ENCODE measurements at regions not wholly inside any gene's neighbourhood (a gene's known extent, or its start where the extent isn't known, plus 50 kb on each side); places are given as distances from the start of the nearest gene placed in this dataset.

DNA sequence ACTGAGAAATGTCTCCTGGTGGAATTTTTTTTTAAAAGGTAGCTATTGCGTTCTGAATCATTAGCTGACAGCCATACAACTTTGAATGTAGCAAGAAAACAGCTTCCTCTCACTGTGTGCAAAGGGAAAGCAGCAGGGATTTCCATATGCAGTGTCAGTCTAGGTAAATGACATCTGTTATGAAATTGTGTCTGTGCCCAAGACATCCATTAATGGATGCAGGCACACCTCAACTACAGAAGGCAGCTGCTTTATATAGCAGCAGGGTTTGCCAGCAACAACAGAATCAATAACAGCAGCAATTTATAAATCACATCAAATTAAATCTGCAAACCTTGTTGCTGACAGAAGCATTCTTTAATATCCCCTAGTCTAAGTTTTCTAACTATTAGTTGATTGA, 745.3 kb upstream of the RAG2 start:
- in situ Hi-C loops (cut with HindIII; ENCODE audit: extremely low pct_ligation_motif_present, low pct_unique_long_range_greater_than_20kb) (no loop called here), intact Hi-C loops (cut with micrococcal nuclease; ENCODE audit: unreplicated experiment) (no loop called here)
- Histone ChIP-seq H3K4me3 (replicated peaks in 1 of 3; ENCODE audit: insufficient read depth in 1 of 3, low read depth in 2 of 3, low read length in 3 of 3) (no peak overlapping the region), H3K4me1 (ENCODE audit: insufficient read depth, low read length) (no peaks in the 10 kb centered on the region), H3K9ac (ENCODE audit: insufficient read depth, low read depth, low read length) (no peak overlapping the region), H3K9me3 (ENCODE audit: low read length) (peaks cover 76% of the 10 kb centered on the region), H3K36me3 (replicated peaks in 1 of 2; ENCODE audit: control insufficient read depth in 1 of 2, insufficient read depth in 2 of 2, low read length in 2 of 2) (no peaks in the 10 kb centered on the region), H3K27ac (ENCODE audit: extremely low read length, insufficient read depth, low read length) (no peak overlapping the region), H3K27me3 (ENCODE audit: control insufficient read depth in 1 of 2, insufficient read depth in 2 of 2, low read length in 2 of 2) (no peaks in the 10 kb centered on the region), H3K79me2 (ENCODE audit: insufficient read depth, low read length) (no peaks in the 10 kb centered on the region), H3K4me2 (ENCODE audit: low read depth, low read length) (no peak overlapping the region), H2AFZ (ENCODE audit: low read length) (no peak overlapping the region), H4K20me1 (ENCODE audit: insufficient read depth, low read length) (no peaks in the 10 kb centered on the region)
- BruUV-seq (replicated peaks): no TSS peak
- ATAC-seq (no peak), FAIRE-seq (no peak), DNase-seq (ENCODE audit: low spot score) (no peak)
- ChIA-PET POLR2A (no interaction called here), CTCF (ENCODE audit: low intra/inter-chr PET ratio, low total read pairs) (no interaction called here)
- TF ChIP-seq MTA1 (CRISPR knock-in tag; IDR thresholded peaks at IDR 0.05; ENCODE audit: borderline replicate concordance) (no peak), ETV6 (CRISPR knock-in tag; conservative IDR thresholded peaks at IDR 0.05) (no peak), ZNF724P (CRISPR knock-in tag; IDR thresholded peaks at IDR 0.05; ENCODE audit: borderline replicate concordance) (no peak), KLF15 (CRISPR knock-in tag; IDR thresholded peaks at IDR 0.05; ENCODE audit: borderline replicate concordance) (no peak), SOX5 (CRISPR knock-in tag; IDR thresholded peaks at IDR 0.05; ENCODE audit: borderline replicate concordance) (no peak)
- TF ChIP-seq, protein P1, sequence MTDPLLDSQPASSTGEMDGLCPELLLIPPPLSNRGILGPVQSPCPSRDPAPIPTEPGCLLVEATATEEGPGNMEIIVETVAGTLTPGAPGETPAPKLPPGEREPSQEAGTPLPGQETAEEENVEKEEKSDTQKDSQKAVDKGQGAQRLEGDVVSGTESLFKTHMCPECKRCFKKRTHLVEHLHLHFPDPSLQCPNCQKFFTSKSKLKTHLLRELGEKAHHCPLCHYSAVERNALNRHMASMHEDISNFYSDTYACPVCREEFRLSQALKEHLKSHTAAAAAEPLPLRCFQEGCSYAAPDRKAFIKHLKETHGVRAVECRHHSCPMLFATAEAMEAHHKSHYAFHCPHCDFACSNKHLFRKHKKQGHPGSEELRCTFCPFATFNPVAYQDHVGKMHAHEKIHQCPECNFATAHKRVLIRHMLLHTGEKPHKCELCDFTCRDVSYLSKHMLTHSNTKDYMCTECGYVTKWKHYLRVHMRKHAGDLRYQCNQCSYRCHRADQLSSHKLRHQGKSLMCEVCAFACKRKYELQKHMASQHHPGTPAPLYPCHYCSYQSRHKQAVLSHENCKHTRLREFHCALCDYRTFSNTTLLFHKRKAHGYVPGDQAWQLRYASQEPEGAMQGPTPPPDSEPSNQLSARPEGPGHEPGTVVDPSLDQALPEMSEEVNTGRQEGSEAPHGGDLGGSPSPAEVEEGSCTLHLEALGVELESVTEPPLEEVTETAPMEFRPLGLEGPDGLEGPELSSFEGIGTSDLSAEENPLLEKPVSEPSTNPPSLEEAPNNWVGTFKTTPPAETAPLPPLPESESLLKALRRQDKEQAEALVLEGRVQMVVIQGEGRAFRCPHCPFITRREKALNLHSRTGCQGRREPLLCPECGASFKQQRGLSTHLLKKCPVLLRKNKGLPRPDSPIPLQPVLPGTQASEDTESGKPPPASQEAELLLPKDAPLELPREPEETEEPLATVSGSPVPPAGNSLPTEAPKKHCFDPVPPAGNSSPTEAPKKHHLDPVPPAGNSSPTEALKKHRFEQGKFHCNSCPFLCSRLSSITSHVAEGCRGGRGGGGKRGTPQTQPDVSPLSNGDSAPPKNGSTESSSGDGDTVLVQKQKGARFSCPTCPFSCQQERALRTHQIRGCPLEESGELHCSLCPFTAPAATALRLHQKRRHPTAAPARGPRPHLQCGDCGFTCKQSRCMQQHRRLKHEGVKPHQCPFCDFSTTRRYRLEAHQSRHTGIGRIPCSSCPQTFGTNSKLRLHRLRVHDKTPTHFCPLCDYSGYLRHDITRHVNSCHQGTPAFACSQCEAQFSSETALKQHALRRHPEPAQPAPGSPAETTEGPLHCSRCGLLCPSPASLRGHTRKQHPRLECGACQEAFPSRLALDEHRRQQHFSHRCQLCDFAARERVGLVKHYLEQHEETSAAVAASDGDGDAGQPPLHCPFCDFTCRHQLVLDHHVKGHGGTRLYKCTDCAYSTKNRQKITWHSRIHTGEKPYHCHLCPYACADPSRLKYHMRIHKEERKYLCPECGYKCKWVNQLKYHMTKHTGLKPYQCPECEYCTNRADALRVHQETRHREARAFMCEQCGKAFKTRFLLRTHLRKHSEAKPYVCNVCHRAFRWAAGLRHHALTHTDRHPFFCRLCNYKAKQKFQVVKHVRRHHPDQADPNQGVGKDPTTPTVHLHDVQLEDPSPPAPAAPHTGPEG (CRISPR knock-in tag; IDR thresholded peaks at IDR 0.05): no peak
- TF ChIP-seq, protein P2, sequence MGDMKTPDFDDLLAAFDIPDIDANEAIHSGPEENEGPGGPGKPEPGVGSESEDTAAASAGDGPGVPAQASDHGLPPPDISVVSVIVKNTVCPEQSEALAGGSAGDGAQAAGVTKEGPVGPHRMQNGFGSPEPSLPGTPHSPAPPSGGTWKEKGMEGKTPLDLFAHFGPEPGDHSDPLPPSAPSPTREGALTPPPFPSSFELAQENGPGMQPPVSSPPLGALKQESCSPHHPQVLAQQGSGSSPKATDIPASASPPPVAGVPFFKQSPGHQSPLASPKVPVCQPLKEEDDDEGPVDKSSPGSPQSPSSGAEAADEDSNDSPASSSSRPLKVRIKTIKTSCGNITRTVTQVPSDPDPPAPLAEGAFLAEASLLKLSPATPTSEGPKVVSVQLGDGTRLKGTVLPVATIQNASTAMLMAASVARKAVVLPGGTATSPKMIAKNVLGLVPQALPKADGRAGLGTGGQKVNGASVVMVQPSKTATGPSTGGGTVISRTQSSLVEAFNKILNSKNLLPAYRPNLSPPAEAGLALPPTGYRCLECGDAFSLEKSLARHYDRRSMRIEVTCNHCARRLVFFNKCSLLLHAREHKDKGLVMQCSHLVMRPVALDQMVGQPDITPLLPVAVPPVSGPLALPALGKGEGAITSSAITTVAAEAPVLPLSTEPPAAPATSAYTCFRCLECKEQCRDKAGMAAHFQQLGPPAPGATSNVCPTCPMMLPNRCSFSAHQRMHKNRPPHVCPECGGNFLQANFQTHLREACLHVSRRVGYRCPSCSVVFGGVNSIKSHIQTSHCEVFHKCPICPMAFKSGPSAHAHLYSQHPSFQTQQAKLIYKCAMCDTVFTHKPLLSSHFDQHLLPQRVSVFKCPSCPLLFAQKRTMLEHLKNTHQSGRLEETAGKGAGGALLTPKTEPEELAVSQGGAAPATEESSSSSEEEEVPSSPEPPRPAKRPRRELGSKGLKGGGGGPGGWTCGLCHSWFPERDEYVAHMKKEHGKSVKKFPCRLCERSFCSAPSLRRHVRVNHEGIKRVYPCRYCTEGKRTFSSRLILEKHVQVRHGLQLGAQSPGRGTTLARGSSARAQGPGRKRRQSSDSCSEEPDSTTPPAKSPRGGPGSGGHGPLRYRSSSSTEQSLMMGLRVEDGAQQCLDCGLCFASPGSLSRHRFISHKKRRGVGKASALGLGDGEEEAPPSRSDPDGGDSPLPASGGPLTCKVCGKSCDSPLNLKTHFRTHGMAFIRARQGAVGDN (CRISPR knock-in tag; IDR thresholded peaks at IDR 0.05): no peak
- TF ChIP-seq, protein P3, sequence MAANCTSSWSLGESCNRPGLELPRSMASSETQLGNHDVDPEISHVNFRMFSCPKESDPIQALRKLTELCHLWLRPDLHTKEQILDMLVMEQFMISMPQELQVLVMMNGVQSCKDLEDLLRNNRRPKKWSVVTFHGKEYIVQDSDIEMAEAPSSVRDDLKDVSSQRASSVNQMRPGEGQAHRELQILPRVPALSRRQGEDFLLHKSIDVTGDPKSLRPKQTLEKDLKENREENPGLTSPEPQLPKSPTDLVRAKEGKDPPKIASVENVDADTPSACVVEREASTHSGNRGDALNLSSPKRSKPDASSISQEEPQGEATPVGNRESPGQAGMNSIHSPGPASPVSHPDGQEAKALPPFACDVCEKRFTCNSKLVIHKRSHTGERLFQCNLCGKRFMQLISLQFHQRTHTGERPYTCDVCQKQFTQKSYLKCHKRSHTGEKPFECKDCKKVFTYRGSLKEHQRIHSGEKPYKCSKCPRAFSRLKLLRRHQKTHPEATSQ (CRISPR knock-in tag; IDR thresholded peaks at IDR 0.05; ENCODE audit: borderline replicate concordance): no peak
- WGBS (ENCODE audit: low lambda C conversion rate): 0% methylated on average over 1 of the region's 1 CpG

Measured in HepG2 (cell line).